MG63 (cell line): ENCODE measurements at regions not wholly inside any gene's neighbourhood (a gene's known extent, or its start where the extent isn't known, plus 50 kb on each side); places are given as distances from the start of the nearest gene placed in this dataset.

Experiments used
- DNase-seq: peaks from one replicate; pipeline ENCODE4 v3.0.0-alpha.2; 2020
- H3K27me3 ChIP-seq: fragments of 250-450 bp; sonication (Bioruptor Pico); 2 replicates; pipeline ENCODE4 v1.5.1; 2020; ENCODE audit warnings: mild to moderate bottlenecking, moderate library complexity
- H3K36me3 ChIP-seq: fragments of 250-450 bp; sonication (Bioruptor Pico); 2 replicates; pipeline ENCODE4 v1.5.1; 2020; ENCODE audit warnings: mild to moderate bottlenecking, moderate library complexity
- H3K4me3 ChIP-seq: fragments of 250-450 bp; sonication (Bioruptor Pico); 2 replicates; pipeline ENCODE4 v1.5.1; 2020; ENCODE audit warnings: mild to moderate bottlenecking, moderate library complexity
- H3K9me3 ChIP-seq: fragments of 250-450 bp; sonication (Bioruptor Pico); 2 replicates; pipeline ENCODE4 v1.5.1; 2020; ENCODE audit warnings: mild to moderate bottlenecking, moderate library complexity

DNA sequence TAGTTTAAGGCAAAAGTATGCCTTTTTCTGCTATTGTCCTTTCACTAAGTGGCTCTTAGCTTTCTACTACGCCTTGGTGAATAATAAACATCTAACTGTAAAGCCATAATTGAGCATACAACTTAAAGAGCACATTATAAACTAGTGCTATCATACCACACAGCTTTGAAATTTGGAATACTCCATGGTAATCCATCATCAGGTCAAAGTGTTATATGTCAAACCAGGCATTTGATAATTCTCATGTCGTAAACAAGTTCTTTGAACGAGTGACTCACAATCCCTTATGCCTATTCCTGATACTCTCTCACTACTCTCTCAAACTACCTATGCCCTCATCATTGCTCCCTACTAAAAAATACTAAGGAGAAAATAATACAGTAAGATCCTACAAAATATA, 60.3 kb upstream of the FMN2 start:
- no peak overlapping the region for H3K4me3 ChIP-seq
- no peak for DNase-seq
- H3K36me3 ChIP-seq, result no peaks in the 10 kb centered on the region
- no peaks in the 10 kb centered on the region for H3K27me3 ChIP-seq
- peaks cover 7% of the 10 kb centered on the region; the same call in 1 of the 2 replicates for H3K9me3 ChIP-seq

DNA sequence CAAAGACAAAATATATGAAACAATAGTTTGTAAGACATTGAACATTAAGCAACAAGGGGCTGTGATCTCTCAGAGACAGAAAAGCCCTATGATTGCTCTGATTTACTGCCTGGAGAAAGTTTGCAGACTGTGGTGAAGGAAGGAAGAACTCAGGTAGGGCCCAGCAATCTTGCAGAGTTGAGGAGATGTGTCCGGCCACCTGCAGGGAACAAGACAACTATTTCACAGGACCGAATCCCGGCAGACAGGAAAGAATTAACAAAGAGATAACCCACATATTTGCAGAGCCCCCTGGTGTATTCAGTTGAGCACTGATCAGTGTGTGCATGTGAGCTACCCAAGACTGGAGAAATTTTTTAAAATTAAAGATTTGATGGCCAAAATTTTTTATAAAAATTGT, 58.3 kb upstream of the FMN2 start:
- Histone ChIP-seq H3K27me3 (no peaks in the 10 kb centered on the region), H3K4me3 (no peak overlapping the region), H3K36me3 (no peaks in the 10 kb centered on the region), H3K9me3 (peaks cover 12% of the 10 kb centered on the region; the same call in 1 of the 2 replicates)
- DNase-seq, result no peak

DNA sequence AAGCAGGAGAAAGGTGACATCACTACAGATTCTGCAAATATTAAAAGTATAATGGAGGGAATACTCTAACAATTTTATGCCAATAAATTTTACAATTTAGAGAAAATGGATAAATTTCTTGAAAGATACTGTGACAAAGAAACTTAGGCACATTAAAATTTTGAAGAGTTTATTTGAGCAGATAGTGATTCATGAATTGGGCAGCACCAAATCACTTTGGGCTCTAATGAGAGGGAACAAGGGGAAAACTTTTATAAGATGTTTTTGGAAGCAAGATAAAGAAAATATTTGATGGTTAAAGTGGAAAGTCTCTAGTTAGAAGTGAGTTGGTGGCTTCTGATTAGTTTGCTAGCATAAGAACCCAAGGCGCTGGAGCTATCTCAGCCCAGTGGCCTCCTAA, 55.2 kb upstream of the FMN2 start:
- Histone ChIP-seq H3K27me3 (no peaks in the 10 kb centered on the region), H3K36me3 (no peaks in the 10 kb centered on the region), H3K4me3 (no peak overlapping the region), H3K9me3 (peaks cover 12% of the 10 kb centered on the region; the same call in 1 of the 2 replicates)
- DNase-seq, result no peak
